Fibroblast of lung (primary cell): ENCODE measurements at regions not wholly inside any gene's neighbourhood (a gene's known extent, or its start where the extent isn't known, plus 50 kb on each side); places are given as distances from the start of the nearest gene placed in this dataset.

ENCODE experiments used
- DNase-seq, 2 donors: peaks; one replicate each; pipeline versions ENCODE4 v3.0.0 to v3.0.0-alpha.2; 2010; ENCODE audit warnings: low read depth in 2 of 2
- H2AFZ ChIP-seq: 2 replicates; pipeline ENCODE4 v1.5.1; 2012; ENCODE audit warnings: low read length, control low read depth, inconsistent platforms
- H3K27ac ChIP-seq: 2 replicates; pipeline ENCODE4 v1.5.1; 2011; ENCODE audit warnings: low read length, control low read depth; ENCODE audit not compliant: insufficient read depth
- H3K27me3 ChIP-seq: 2 replicates; pipeline ENCODE4 v1.5.1; 2011; ENCODE audit warnings: mild to moderate bottlenecking, low read length; ENCODE audit not compliant: control insufficient read depth, insufficient read depth
- H3K36me3 ChIP-seq: 2 replicates; pipeline ENCODE4 v1.5.1; 2011; ENCODE audit warnings: low read length; ENCODE audit not compliant: control insufficient read depth, insufficient read depth
- H3K4me1 ChIP-seq: 2 replicates; pipeline ENCODE4 v1.5.1; 2011; ENCODE audit warnings: low read length; ENCODE audit not compliant: control insufficient read depth, insufficient read depth; ENCODE audit errors: extremely low read depth
- H3K4me2 ChIP-seq: 2 replicates; pipeline ENCODE4 v1.5.1; 2011; ENCODE audit warnings: low read length, control low read depth; ENCODE audit not compliant: insufficient read depth; ENCODE audit errors: extremely low read depth
- H3K4me3 ChIP-seq, 4 experiments: fragments of 200-600 bp in 1 of 4; sonication (generic) in 1 of 4; replicated peaks in 1 of 4; 2 replicates each; pipeline ENCODE4 v1.5.1; 2011 to 2016; ENCODE audit warnings: low read length in 4 of 4, low read depth in 3 of 4, mild to moderate bottlenecking in 3 of 4, control low read depth in 2 of 4, inconsistent platforms in 1 of 4, mixed read lengths in 1 of 4; ENCODE audit not compliant: insufficient read depth in 1 of 4; ENCODE audit errors: control extremely low read depth in 1 of 4
- H3K79me2 ChIP-seq: 2 replicates; pipeline ENCODE4 v1.5.1; 2012; ENCODE audit warnings: mild to moderate bottlenecking, low read length, inconsistent platforms; ENCODE audit not compliant: control insufficient read depth, insufficient read depth
- H3K9ac ChIP-seq: 2 replicates; pipeline ENCODE4 v1.5.1; 2011; ENCODE audit warnings: mild to moderate bottlenecking, low read length, control low read depth; ENCODE audit not compliant: insufficient read depth
- H3K9me3 ChIP-seq: 2 replicates; pipeline ENCODE4 v1.5.1; 2012; ENCODE audit warnings: low read depth, low read length; ENCODE audit not compliant: control insufficient read depth, insufficient read depth
- H4K20me1 ChIP-seq: 2 replicates; pipeline ENCODE4 v1.5.1; 2011; ENCODE audit warnings: low read length; ENCODE audit not compliant: control insufficient read depth, insufficient read depth; ENCODE audit errors: extremely low read depth
- EZH2 ChIP-seq: IDR thresholded peaks from 2 replicates; pipeline ENCODE4 v1.5.1; 2012; ENCODE audit warnings: low read length, control low read depth, mild to moderate bottlenecking; ENCODE audit errors: missing control alignments
- TF ChIP-seq, protein P1 (sequence below), 2 donors: IDR thresholded peaks in 1 of 2; conservative IDR thresholded peaks in 1 of 2; 1 replicate in 1 of 2; 2 replicates in 1 of 2; pipeline ENCODE4 v1.5.1; 2011 to 2012; ENCODE audit warnings: low read length in 2 of 2, control low read depth in 1 of 2, inconsistent platforms in 1 of 2, low read depth in 1 of 2, mild to moderate bottlenecking in 1 of 2

DNA sequence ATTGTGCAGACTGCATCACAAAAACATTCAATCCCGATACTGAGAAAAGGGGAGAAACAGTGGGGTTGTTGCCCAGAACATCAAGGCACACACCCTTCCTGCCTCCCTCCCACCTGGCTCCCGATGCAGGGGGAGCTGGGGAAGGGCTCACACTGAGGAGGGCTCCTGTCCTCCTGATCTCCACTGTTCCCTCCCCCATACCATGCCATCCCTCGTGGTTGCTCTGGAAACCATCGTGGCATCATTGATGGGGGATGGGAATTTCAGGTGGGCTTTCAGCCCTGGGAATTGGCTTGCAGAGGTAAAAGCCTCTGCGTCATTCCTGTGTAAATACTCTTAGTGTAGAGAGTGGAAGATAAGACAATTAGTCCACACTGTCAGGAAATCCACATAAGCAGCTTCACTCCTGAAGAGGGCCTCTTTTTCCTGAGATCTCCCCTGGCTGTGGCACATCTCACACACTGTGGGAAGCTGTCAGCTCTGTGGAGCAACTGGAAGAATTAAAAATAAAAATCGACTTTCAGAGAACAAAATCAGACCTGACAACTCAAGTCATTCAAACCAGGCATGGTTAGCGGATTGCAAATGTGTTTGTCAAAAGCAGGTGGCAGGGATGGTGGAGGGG is 176.0 kb downstream of the CHST1 start:
- Histone ChIP-seq H3K27me3 (no peaks in the 10 kb centered on the region), H3K4me3 (no peak overlapping the region), H3K9me3 (no peaks in the 10 kb centered on the region), H3K9ac (no peak overlapping the region), H3K4me2 (no peak overlapping the region), H3K79me2 (no peaks in the 10 kb centered on the region), H3K36me3 (no peaks in the 10 kb centered on the region), H4K20me1 (no peaks in the 10 kb centered on the region), H2AFZ (no peak overlapping the region), H3K27ac (no peak overlapping the region), H3K4me1 (no peaks in the 10 kb centered on the region)
- TF ChIP-seq EZH2, result no peak
- TF ChIP-seq, protein P1, sequence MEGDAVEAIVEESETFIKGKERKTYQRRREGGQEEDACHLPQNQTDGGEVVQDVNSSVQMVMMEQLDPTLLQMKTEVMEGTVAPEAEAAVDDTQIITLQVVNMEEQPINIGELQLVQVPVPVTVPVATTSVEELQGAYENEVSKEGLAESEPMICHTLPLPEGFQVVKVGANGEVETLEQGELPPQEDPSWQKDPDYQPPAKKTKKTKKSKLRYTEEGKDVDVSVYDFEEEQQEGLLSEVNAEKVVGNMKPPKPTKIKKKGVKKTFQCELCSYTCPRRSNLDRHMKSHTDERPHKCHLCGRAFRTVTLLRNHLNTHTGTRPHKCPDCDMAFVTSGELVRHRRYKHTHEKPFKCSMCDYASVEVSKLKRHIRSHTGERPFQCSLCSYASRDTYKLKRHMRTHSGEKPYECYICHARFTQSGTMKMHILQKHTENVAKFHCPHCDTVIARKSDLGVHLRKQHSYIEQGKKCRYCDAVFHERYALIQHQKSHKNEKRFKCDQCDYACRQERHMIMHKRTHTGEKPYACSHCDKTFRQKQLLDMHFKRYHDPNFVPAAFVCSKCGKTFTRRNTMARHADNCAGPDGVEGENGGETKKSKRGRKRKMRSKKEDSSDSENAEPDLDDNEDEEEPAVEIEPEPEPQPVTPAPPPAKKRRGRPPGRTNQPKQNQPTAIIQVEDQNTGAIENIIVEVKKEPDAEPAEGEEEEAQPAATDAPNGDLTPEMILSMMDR (conservative IDR thresholded peaks at IDR 0.05 in 1 of 2, IDR thresholded peaks at IDR 0.05 in 1 of 2; ENCODE audit: low read depth in 1 of 2, low read length in 2 of 2), result no peak
- DNase-seq, result no peak

DNA sequence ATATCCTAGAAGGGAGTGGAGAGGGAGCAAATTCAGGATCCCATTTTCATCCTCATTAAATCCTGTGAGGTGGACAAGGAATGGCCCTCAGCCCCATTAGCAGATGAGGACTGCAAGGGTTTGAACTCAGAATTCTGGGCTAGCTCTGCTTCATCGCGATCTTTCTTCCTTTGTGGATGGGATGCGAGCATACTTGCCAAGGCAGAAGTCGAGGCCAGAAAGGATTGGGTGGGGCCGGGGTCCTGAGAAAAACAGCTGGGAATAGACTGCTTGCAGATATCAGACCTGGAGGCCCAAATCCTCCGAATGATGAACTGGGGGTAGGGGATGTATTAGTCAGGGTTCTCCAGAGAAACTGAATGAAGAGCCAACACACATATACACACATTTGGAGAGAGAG is 179.0 kb downstream of the CHST1 start:
- Histone ChIP-seq H3K9me3 (no peaks in the 10 kb centered on the region), H2AFZ (no peak overlapping the region), H3K27me3 (no peaks in the 10 kb centered on the region), H3K4me3 (no peak overlapping the region), H3K9ac (no peak overlapping the region), H3K79me2 (no peaks in the 10 kb centered on the region), H3K27ac (no peak overlapping the region), H3K4me1 (no peaks in the 10 kb centered on the region), H4K20me1 (no peaks in the 10 kb centered on the region), H3K36me3 (no peaks in the 10 kb centered on the region), H3K4me2 (no peak overlapping the region)
- no peak for TF ChIP-seq EZH2
- TF ChIP-seq, protein P1 (conservative IDR thresholded peaks at IDR 0.05 in 1 of 2, IDR thresholded peaks at IDR 0.05 in 1 of 2; ENCODE audit: low read depth in 1 of 2, low read length in 2 of 2), result no peak
- DNase-seq, result no peak

DNA sequence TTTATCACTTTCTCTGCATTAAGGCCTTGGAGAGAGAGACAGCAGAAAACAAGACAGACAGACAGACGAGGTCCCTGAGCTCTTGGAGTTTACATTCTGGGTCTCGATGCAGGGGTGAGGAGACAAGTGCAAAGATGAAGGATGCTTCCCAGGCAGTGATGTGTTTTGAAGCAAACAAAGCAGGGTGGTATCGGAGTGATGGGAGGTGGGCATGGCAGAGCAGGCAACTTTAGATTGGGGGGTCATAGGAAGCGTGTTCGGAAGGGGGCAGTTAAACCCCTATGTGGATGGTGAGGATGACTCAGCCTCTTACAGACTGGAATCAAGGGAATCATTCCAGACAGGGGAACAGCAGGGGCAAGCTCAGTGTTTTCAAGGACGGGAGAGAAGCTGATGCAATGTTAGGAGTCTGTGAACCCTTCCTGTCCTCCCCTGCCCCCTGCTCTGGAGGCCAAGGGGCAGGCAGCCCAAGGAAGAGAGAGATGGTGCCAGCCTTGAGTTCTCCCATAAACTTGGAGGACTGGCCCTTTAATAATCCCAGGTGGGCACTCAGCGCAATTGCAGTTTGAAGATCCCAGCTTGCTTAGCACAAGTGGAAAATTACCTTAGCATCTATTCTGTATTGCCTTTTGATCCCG is 180.2 kb downstream of the CHST1 start:
- H3K9me3 ChIP-seq, result no peaks in the 10 kb centered on the region
- DNase-seq, result no peak
- no peaks in the 10 kb centered on the region for H3K79me2 ChIP-seq
- no peak for TF ChIP-seq EZH2
- TF ChIP-seq, protein P1 (conservative IDR thresholded peaks at IDR 0.05 in 1 of 2, IDR thresholded peaks at IDR 0.05 in 1 of 2; ENCODE audit: low read depth in 1 of 2, low read length in 2 of 2), result no peak
- H3K4me3 ChIP-seq, result no peak overlapping the region
- no peaks in the 10 kb centered on the region for H3K4me1 ChIP-seq
- no peaks in the 10 kb centered on the region for H4K20me1 ChIP-seq
- no peak overlapping the region for H3K9ac ChIP-seq
- H3K36me3 ChIP-seq, result no peaks in the 10 kb centered on the region
- no peak overlapping the region for H3K27ac ChIP-seq
- H3K27me3 ChIP-seq, result no peaks in the 10 kb centered on the region
- no peak overlapping the region for H3K4me2 ChIP-seq
- H2AFZ ChIP-seq, result no peak overlapping the region
